ENCODE measurements at regions not wholly inside any gene's neighbourhood (a gene's known extent, or its start where the extent isn't known, plus 50 kb on each side); places are given as distances from the start of the nearest gene placed in this dataset.

DNA sequence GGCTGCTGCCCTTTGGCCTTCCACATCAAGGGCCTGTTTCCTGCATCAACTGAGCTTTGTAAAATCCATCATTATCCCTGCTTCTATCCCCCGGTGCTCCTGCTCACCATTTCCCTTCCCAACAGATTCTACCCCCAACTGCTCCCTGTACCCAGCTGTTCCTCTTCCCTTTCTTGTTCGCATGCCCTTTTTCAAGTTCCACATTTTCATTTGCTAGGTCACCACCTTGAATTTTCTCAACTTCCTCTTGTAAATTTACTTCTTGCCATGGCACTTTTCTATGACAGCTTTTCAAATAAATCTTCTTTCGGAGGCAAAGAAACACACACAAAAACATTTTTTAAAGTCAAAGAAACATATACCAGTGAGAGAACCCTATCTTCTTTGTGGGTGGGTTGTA is 330.5 kb upstream of the ADGRL2 start:
- DNase-seq: no peak

DNA sequence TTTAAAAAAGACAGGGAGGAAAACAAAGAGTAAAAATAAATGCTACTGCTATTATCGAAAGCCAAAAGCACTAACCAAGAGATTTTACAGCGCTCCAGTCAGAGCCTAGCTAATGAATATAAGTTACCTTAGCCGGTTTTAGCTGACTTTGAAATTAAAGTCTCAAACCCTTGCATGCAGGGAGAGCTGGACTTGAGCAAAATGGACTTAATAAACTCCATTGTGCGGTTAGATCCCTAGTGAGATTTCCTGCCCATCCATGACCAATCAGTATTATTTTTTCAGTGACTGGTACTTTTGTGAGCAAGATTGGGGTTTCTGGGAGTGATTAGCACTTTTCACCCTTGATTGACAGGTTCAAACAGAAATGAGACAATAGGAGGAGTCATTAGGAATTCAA is 333.4 kb upstream of the ADGRL2 start:
- DNase-seq: no peak

DNA sequence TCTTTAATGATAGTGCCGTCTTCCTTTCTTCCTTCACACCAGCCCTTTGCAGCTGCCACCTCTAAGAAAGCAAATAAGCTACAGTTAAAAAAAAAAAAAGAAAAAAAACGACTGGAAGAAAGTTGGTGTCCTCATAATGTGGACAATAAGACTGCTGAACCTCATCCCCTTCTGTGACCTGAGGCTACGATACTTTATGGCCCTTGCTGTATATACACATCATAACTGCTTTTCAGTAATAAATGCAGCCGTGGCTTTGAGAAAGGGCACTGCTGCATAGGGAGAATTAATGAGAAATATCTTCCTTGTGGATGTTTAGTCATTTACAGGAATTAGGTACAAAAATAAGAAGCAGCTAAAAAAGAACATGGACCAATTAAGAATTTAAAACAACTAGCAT is 333.8 kb upstream of the ADGRL2 start:
- DNase-seq: no peak

DNA sequence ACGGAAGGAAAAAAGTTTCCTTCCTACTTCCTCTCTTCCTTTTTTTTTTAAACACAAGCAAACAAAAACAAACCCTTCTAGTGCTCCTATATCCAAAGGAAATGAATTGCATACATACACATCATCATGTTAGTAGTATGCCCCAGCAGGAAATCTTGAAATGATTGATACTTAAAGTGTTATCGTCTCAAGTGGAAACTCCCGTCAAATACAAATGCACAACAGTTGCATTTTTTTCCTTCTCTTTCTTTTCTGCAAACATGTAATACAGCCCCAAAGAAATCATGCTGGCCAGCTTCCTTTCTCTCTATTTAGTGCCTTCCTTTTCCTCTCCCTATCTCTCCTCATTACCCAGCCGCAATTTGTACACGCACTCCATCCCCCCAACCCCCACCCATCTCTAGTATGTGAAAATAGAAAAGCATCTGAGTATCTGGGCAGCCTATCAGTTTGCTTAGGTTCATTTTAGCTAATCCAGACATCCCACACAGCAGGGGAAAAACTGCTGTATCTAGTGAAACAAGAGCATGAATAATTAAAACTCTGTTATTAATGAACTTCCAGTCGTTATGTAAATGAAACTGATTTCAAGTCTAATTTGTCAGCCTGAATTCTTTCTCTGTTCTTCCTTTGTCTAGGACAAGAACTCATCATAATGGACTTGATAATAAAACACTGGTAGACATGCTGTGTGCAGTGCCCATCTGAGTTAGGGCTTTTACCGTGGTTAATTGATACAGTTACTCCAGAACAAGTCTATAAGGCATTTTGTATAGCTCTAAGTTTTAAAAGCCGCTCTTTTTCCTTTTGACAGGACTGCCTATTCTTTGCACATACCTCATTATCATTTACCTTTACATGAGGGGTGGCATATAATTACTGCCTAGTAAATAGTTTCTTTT is 336.5 kb upstream of the ADGRL2 start:
- no peak for DNase-seq

DNA sequence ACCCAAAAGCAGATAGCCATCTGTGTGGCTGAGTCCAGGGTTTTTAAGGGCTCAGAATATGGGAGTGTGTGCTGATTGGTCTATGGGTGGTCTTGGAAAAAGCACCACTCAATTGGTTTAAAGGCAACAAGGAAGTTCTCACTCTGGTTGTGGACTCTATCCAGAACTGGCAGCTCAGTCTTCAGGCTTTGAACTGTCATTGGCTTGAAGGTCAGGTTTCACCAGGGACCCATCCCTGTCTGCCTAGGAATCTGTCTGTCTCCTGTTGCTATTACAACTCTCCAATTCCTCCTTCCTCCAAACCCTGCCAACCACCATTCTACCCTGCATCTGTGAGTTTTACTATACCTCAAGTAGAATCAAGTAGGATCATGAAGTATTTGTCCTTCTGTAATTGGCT is 341.7 kb upstream of the ADGRL2 start:
- DNase-seq: no peak

DNA sequence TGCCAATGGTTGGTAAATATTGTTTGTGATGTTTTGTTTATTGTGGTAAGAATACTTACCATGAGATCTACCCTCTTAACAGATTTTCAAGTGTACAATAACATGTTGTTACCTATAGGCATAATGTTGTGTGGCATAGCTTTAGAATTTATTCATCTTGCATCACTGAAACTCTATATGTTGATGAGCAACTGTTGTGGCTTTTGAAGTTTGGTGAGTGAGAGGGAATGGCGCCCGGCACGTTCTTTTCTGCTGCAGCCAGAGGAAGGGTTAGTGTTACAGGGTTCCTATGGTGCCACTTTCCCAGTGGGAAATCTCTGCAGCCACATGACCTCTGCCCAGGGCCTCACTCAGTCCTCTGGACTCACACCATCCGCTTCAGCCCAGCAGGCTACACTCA is 342.5 kb upstream of the ADGRL2 start:
- DNase-seq: no peak

DNA sequence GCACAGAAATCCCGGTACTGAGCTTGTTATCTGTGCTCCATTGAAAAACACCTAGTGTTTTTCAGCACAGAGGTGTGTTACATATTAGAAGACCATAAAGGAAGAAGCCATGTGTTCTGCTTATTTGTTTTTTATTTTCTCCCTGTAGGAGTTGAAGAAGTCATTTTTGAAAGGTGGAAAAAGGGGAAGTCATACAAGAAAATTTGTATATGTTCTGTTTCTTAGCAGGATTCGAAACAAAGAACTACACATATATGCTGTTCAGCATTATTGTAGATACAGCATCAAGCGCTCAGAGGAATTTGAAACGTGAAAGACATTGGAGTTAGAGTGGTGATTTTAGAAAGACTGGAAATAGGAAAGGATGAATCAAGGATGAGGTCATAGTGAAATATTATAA is 345.3 kb upstream of the ADGRL2 start:
- no peak for DNase-seq

DNA sequence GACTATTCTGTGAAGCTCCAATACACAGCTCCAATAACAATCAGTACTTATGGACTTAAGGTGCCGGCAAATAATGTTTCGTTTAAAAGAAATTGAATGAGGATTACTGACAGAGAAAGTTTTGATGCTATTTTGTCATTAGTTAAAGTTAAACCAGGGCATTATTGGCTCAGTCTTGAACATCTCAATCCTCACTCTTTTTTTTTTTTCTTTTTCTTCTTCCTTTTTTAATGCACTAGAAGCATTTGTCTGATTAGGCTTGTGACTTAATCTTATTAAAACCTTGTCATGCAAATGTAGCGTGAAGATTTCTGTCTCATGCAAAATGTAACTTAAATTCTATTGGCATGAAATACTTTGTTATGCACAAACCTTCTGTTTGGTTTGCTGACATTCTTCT is 346.8 kb upstream of the ADGRL2 start:
- DNase-seq: no peak

DNA sequence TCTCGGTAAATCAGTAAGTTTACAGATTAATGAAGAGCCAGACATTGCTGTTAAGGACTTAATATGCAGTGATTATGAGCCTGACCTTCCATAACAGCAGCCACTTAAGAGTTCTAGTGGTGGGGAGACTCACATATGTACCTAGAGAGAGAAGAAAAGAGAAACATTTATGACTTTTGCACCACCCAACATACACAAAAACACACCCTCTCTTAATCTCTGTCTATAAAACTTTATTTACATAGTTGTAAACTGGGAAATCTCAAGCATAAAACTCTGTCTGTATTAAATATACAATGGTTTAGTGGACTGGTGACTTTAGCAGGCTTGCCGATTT is 347.4 kb upstream of the ADGRL2 start:
- no peak for DNase-seq

DNA sequence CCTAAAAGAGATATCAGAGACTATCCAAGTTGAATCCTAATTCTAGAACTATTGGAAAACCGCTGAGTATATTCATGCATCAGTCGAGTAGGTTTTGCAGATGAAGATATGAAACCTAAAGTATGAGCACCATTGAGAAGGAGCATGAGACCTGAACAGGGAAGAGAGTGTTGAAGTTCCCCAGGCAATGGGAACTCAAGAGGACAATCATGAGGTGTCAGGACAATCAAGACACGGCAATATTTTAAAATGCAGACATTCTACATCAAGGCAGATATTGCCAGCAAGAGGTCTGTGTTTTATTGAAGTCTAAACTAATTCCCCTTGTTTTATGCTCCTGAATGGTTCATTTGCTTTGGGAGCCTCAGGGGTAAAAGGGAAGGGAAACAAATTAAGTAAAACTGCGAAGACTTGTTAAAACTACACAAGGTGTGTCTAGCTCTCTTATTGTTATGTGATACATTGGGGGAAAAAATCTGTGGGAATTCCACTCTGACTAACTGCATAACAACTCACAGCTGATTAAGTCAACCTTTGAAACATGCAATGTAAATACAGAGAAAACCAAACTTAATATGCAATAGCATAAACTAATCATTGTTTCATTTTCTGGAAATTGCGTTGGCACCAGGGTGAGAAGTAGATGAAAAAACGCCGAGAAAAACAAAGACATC is 347.9 kb upstream of the ADGRL2 start:
- no peak for DNase-seq

DNA sequence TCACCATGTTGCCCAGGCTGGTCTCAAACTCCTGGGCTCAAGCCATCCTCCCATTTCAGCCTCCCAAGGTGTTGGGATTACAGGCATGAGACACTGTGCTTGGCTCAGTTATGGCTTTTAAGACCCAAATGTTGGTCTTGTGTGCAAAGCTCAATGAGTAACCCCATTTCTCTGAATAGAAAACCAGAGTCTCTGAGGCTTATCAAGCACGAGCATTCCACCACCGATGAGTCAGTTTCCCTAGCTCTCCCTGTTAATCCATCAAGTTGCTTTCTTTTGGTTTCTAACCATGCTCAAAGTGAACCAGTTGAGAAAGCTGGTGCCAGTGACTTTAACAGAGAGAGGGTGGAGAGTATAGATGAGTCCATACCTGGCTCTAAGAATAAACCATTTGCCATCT is 350.9 kb upstream of the ADGRL2 start:
- DNase-seq: no peak

DNA sequence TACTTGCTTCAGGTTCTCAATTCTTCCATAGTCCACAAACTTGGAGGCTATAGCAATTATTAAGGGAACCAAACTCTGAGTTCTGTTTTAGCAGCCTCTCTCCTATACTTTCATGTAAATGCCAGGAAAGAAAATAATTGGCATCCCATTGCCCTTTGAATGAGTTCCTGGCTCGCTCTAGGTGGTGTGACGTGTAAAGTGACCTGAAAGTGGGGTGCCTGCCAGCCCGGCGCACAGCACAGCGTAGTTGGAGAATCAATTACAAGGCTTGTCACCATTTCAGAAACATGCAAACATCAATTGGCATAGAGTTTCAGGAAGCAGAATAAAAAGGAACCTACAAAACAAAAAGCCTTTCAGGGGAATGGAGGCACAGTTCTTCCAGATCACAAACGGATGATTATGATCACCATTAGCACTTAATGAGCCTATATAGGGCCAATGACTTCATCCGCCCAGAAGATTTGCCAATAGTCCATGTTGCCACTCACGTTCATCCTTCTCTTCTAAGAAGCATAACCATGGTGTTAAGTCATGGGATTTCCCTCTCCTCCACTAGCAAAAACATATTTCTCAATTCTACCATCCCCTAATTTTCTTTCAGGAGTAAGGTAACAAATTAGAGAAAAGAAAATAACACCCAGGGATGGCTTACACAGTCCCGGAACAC is 354.6 kb upstream of the ADGRL2 start:
- DNase-seq: no peak

DNA sequence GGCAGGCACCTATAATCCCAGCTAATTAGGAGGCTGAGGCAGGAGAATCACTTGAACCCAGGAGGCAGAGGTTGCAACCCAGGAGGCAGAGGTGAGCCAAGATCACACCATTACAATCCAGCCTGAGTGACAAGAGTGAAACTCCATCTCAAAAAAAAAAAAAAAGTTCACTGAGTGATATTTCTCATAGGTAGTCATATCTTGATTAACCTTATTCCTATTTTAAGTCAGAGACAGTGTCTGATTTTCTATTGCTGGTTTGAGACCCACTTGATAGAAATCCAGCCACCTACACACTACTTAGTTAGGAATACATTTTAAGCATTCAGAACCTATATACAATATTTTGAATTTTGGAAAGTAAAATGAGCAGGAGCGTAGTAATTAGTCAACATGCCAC is 357.4 kb upstream of the ADGRL2 start:
- no peak for DNase-seq

DNA sequence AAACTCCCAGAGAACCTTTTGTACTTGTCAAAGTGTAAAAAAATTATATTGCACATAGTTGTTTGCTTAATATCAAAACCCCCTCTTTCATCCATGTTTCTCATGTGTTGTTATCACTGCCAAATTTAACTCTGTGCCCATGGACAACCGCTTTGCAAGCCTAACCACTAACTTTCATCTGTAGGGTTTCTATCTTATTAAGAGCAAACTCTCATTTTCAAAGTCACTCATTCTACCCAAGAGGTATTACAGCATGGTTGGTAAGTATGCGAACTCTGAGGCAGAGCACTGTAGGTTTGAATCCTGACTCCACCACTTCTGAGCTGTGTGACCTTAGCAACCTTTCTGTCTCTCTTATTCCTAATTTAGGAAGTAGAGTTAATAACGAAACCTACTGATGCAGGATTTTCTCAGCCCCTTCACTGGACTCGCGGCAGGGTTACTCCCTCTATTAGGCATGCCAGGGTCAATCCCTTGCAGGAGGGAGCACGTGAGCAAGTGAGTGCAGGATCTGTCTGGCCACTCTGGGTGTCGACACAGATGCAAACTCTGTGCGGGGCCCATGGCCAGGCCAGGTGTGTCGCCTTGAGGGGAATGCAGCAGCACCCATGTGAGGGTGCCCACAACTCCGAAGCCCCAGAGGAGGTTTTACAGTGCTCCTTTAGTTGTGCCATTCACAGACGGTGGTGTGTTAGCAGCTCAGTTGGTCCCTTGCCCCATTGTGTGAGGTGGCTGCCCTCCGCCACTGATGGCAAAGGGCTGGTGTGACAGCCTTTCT is 361.5 kb upstream of the ADGRL2 start:
- no peak for DNase-seq

DNA sequence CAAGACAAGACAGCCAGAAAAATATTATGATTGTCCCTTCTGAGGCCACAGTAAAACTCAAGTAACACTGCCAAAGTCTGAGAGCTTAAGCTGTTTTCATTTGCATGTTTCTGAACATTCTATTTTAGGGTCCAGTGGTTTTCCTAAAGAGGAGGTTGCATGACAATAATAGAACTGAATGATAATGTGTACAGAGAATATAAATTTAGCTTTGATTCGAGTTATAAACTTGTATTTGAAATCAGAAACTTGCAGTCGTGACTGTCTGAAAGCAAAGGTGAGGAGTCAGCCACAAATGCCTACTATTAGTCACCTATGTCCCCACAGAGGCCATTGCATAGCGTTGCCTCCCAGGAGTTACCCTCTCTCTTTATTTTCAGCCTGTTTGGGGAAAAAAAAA is 363.1 kb upstream of the ADGRL2 start:
- DNase-seq: no peak

DNA sequence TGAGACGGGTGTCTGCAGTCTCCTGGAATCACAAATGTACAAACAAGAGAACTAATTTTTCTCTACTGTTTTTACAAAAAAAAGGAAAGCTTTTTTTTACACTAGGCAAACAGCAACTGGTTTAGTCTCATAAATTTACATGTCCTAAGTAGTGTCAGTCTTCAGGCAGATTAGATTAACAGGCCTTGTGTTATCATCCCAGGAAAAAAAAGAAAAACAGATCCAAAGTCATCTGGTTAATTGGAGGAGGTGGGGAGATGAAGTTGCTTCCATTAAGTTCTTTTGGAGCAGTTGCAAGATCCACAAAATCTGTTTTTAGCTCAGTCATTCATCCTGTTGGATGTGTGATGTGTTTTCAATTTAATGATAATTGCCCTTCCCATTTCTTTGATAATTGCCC is 363.5 kb upstream of the ADGRL2 start:
- no peak for DNase-seq

DNA sequence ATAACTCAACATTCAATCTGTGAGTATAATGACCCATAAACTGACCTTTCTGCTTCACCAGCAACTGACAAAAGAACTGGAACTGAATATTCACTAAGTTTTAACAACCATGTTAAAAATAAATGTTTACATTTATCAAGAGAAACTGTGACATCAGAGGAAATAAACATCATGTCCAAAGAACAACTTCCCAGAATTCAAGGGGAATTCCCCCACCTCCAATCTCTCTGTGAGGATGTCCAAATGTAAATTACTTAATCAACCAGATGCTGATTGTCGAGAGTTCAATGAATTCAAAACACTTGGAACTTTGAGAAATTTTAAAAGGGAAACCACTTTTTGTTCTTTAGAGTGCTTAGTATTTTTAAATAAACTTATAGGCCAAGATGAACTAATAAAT is 365.6 kb upstream of the ADGRL2 start:
- no peak for DNase-seq

DNA sequence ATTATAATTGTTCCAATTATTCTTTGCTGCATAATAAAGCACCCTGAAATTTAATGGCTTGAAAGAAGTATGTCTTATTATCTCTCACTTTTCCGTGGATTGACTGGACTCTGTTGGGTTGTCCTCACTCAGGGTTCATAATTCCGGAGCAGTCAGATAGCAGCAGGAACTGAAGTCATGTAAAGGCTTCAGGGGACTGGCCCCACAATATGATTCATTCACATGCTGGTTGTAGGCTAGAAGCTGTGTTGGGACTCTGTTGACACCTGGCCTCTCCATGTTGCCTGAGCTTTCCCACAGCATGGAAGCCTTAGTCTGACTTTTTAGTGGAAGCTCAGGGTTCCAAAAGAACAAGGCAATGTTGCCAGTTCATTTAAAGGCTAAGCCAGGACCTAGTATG is 367.1 kb upstream of the ADGRL2 start:
- no peak for DNase-seq

DNA sequence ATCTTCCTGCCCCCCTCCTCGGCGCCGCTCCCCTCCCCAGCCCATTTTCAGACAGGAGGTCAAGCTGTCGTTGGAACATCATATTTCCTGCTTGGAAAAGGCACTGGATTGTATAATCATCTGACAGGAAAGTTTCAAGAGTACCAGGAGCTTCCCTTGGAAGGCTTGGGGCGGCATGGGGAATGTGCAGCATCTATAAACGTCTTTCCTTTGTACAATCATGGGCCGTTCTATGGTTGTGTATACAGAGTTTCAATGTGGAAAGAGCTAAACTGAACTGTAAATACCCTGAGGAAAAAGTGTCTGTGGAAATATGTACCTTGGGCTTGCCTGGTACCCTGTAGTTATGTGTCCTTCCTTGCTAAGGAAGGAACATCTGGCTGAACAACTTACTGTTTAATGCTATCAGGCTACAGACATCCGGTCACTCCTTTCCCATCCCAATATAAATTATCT is 368.1 kb upstream of the ADGRL2 start:
- DNase-seq: no peak

DNA sequence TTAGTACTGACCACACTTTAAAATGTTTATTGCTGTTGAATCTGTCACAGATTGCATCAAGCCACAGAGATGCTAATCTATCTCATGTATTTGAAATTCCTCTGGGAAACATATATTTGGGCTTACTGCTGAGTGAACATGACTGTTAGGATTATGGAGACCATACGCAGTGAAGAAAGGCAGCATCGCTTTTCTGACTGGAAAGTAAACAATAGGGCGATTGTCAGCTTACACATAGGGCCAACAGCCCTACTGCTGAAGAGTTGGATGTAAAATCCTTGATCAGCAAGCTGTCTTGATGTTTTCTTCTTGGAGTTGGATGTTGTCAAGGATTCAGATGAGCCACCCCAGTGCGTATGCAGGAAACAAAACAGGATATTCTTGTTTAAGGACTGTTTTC is 368.7 kb upstream of the ADGRL2 start:
- no peak for DNase-seq

DNA sequence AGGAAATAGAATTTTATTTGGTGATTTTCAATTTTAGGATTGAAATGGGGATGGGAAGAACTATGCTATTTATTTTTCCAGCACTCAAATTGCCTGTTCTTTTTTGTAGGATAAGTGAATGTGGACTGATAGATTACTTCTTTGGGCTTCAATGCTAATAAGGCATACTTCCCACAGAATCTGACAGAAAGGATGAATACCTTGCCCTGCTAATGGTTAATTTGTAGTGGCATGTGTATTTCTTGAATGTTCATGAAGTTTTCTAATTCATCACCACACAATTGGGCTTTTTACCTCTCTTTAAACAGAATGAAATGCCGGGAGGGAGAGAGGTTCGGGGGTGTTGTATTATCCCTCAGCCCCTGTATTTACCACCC is 369.1 kb upstream of the ADGRL2 start:
- no peak for DNase-seq

DNA sequence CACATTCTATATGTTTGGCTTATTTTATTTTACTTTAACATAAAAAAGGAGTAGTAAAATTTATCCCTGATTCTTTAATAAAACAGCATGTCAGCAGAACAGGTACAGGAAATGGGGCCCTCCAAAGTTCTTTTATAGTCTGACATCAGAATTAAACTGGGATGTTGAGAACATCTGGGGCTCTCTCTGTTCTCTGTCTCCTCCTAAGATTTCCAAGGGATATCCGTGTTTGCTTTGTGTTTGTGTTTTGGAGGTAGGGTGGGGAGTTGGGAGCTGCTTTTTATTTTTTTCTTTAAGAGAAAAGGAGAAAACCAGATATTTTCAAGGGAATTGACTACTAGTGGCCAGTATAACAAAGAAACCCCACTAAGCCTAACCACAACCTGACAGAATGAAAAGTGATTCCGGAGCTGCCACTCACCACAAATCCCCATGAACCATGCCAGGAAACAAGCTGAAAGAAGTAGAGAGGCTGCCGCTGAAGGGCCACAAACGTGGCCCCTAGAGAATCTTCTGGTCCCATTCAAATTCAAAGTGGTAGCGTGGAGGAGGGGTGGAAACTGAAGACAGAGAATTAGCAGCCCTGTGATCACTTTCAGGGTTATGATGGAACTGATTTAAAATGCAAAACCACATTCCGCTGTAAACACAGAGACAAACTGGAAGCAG is 369.6 kb upstream of the ADGRL2 start:
- DNase-seq: no peak

All from NCI-H1694 (cell line).